ENCODE measurements at regions not wholly inside any gene's neighbourhood (a gene's known extent, or its start where the extent isn't known, plus 50 kb on each side); places are given as distances from the start of the nearest gene placed in this dataset.

DNA sequence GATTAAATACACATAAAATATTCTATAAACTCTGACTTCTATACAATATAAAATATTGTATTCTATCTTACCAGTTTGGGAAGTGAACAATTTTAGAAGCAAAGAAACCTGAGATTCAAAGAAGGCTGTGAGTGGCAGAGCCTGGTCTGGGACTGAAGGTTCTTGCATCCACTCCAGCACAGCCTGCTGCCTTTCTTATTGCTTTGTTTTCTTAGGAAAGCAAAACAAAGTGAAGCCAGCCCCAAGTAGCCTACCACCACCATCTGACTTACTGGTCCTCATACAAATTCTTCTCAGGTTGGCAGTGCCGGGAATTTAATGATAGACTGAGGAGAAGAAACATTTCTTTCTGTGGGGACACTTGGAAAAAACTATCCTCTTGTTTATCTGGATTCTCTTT, 129.7 kb upstream of the SMAD1 start:
- H3K4me3 ChIP-seq (ENCODE audit: low read depth, low read length): no peak overlapping the region
- in situ Hi-C loops (cut with HindIII; ENCODE audit: low sequenced_read_pairs): no loop called here
- DNase-seq (ENCODE audit: low read depth): no peak
- TF ChIP-seq CTCF (IDR thresholded peaks at IDR 0.05; ENCODE audit: low read depth, low read length, missing control alignments): no peak

DNA sequence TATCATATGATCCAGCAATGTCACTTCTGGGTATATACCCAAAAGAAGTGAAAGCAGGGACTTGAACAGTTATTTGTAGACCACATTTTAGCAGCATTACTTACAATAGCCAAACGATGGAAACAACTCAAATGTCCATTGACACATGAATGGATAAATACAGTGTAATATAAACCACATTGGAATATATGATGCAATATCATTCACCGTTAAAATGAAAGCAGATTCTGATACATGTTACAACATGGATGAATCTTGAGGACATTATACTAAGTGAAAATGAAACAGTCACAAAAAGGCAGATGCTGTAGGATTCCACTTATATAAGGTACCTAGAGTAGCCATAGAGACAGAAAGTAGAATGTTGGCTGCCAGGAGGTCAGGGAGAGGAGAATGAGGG, 130.5 kb upstream of the SMAD1 start:
- TF ChIP-seq CTCF (IDR thresholded peaks at IDR 0.05; ENCODE audit: low read depth, low read length, missing control alignments): no peak
- H3K4me3 ChIP-seq (ENCODE audit: low read depth, low read length): no peak overlapping the region
- in situ Hi-C loops (cut with HindIII; ENCODE audit: low sequenced_read_pairs): no loop called here
- DNase-seq (ENCODE audit: low read depth): no peak

- no peak for DNase-seq (ENCODE audit: low read depth)
- H3K4me3 ChIP-seq (ENCODE audit: low read depth, low read length): no peak overlapping the region
- TF ChIP-seq CTCF (IDR thresholded peaks at IDR 0.05; ENCODE audit: low read depth, low read length, missing control alignments): no peak
- in situ Hi-C loops (cut with HindIII; ENCODE audit: low sequenced_read_pairs): no loop called here
These were observed 133.4 kb upstream of the SMAD1 start for GRCh38 chr4:145348291-145348690.

DNA sequence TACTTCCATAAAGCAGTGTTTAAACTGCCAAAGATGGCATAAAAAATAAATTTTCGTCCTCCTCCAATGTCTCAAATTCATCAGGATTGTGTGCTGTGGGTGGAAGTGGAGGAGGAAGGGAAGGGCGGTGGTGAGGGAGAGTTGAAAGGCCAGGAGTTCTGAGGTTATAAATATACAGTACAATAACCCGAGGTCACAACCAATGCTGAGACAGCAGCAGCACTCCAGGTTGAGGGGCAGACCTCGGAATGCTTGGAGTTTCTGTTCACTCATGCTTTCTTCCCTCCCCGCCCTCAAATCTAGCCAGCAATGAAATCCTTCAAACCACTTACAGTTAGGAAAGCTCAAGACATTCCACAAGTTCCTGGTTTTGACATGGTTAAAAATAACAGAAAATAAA, 134.0 kb upstream of the SMAD1 start:
- no peak for TF ChIP-seq CTCF (IDR thresholded peaks at IDR 0.05; ENCODE audit: low read depth, low read length, missing control alignments)

GRCh38 chr4:145346081-145346480, 135.6 kb upstream of the SMAD1 start:
- no peak for TF ChIP-seq CTCF (IDR thresholded peaks at IDR 0.05; ENCODE audit: low read depth, low read length, missing control alignments)
- DNase-seq (ENCODE audit: low read depth): no peak
- H3K4me3 ChIP-seq (ENCODE audit: low read depth, low read length): no peak overlapping the region
- in situ Hi-C loops (cut with HindIII; ENCODE audit: low sequenced_read_pairs): no loop called here

More for the DNA sequence above, 134.0 kb upstream of the SMAD1 start:
- H3K4me3 ChIP-seq (ENCODE audit: low read depth, low read length): no peak overlapping the region
- in situ Hi-C loops (cut with HindIII; ENCODE audit: low sequenced_read_pairs): no loop called here
- peak; percentile 78 for DNase-seq (ENCODE audit: low read depth)

- TF ChIP-seq CTCF (IDR thresholded peaks at IDR 0.05; ENCODE audit: low read depth, low read length, missing control alignments): no peak
- no peak overlapping the region for H3K4me3 ChIP-seq (ENCODE audit: low read depth, low read length)
- in situ Hi-C loops (cut with HindIII; ENCODE audit: low sequenced_read_pairs): no loop called here
- DNase-seq (ENCODE audit: low read depth): peak; percentile 16
These were observed 136.3 kb upstream of the SMAD1 start for GRCh38 chr4:145345401-145345800.

GRCh38 chr4:145341381-145341780, 140.3 kb upstream of the SMAD1 start:
- in situ Hi-C loops (cut with HindIII; ENCODE audit: low sequenced_read_pairs): no loop called here
- H3K4me3 ChIP-seq (ENCODE audit: low read depth, low read length): no peak overlapping the region
- no peak for TF ChIP-seq CTCF (IDR thresholded peaks at IDR 0.05; ENCODE audit: low read depth, low read length, missing control alignments)
- no peak for DNase-seq (ENCODE audit: low read depth)
